NCI-H2107 (cell line): ENCODE measurements at regions not wholly inside any gene's neighbourhood (a gene's known extent, or its start where the extent isn't known, plus 50 kb on each side); places are given as distances from the start of the nearest gene placed in this dataset.

Experiments used
- DNase-seq: peaks from one replicate; lab custom pipeline; 2025; lab: John Stamatoyannopoulos, UW

DNA sequence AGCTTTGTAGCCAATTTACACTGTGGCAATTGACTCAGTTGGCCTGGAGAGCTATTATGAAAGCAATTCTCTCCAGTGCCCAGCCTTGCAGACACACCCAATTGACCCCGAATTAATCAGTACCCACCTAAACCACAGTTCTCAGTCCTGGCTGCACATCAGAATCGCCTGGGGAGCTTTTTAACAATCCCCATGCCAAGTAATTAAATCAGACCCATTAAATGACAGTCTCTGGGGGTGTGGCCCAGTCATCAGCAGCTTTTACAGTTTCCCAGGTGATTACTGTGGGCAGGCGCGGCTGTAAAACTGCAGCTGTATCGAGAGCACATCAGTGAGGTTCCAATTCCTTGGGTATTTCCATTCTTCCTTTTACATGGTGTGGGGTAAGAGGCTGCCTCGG is 460.9 kb upstream of the FAT1 start:
- DNase-seq: no peak

DNA sequence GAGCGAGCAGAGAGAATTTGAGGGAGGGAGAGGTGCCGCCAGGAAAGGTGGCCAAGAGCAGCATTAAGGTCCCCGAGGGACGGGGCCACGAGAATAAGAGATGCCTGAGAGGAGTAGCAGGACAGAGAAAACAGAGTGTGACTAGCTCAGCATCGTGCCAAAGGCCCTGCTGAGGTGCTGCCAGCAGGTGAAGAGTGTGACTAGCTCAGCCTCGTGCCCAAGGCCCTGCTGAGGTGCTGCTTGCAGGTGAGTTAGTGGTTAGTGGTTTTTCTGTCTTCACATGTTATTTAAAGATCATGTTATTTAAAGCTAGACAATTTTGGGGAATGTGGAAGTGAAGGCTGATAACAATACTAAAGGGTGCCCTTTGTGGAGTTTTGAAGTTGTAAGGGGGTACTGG is 464.5 kb upstream of the FAT1 start:
- DNase-seq: no peak

DNA sequence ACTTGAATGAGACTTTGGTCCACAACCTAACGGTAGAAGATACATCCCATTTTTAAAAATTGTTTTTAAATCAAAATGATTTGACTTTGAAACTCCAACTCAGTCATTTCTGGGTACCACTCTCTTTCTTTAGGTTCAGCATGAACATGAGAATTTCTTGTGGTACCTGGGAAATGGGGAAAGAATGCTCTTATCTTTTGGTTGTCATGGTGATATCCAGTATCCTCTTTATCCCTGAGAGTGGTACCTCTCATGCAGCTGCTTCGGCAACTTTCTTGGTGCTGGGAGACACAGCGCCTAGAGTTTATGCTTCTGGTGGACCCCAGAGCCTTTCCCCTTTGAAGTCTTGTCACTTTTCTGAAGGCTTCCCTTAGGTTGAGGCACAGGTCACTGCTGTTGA is 465.1 kb upstream of the FAT1 start:
- DNase-seq: no peak

DNA sequence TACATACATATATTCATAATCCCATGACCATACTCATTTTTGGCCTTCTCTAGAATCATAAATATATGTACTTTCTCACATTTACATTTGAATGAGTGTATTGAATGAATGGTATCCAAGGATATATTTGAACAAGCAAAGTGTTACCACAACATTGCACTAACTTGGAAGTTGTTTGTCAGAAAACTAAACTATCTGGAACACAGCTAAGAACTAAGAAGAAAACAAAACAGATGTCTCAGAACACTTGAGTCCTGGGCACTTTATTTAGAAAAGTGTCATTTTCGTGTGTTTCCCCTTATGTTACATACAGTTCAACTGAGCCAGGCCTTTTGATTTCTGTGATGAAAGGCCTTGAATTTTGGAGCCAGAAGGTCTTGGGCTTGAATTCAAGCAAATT is 466.7 kb upstream of the FAT1 start:
- no peak for DNase-seq

DNA sequence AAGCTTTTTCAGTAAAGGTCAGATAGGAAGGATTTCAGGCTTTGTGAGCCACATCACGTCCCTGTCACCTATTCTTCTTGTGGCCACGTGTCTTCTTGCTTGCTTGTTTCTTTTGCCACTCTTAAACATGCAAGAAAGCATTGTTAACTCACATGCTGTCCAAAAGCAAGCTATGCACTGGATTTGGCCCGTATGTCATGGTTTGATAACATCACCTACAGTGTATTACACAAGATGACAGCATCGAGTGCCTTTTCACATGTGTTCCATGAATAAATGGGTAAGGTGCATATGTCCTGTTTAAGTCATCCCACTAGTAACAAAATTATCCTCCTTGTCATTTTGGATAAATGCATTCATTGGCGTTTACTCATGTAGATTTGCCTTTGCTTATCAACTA is 468.0 kb upstream of the FAT1 start:
- DNase-seq: no peak

DNA sequence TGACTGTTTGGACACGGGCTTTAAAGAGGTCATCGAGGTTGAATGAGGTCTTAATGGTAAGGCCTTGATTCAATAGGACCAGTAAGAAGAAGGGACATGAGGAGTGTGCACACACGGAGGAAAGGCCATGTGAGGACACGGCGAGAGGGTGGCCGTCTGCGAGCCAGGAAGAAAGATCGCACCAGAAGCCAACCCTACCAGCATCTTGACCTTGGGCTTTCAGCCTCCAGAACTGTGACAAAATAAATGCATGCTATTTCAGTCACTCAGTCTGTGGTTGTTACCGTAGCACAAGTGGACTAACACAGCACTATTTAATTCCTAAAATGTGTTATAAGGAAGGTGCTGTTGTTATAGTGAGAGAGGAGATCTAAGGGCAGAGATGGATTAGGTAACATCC is 468.6 kb upstream of the FAT1 start:
- DNase-seq: no peak

DNA sequence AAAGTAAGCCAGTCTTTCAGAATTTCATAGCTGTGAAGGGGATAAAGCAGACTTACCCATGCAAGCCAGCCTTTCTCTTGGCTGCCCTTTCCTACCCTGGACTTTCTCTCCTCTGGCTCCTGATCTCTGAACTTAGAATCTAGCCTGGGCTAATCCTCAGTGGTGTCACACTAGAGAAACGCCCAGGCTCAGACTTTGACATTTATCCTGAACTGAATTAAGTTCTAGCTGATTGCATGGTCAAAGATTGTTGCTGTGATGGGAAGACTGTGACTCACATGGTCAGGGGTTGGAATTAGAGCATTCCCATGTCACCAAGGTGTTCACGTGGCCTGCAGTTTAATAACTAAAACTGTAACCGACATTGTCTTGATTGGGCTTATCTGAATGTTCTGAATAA is 469.5 kb upstream of the FAT1 start:
- DNase-seq: no peak

DNA sequence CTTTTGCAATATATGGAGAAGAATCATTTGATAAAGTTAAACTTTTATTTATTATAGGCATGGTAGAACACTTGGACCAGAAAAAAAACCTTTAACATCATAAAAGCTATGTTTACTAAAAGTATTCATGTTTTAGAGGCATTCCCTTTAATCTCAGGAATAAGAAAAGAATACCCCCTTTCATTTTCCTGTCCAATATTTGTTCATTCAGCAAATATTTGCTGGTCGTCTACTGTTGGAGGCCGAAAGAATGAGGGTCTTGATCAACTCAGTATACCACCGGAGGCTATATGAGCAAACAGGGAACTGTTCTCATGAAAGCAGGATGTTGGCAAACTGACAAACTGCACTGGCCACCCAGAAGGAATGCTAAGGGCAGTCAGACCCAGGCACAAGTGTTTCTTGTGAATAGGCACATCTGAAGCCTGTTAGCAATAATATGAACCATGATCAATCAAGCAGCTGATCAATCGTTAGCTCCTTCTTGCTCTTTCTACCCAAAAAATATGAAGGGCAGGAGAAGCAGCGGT is 480.8 kb upstream of the FAT1 start:
- no peak for DNase-seq

DNA sequence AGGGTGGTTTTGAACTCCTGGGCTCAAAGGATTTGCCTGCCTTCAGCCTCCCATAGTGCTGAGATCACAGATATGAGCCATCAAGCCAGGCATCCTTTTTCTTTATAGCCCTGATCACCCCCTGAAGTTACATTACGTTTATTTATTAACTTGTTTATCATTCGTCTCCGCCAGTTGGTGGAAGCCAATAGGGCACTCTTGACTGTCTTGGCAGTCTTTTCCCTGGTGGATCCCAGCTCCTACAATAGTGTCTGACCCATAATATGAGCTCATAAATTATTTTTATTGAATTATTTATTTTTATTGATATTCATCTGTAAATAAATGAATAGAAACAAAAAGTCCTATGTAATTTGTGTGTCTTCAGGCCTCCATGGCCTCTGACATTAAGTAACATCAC is 484.3 kb upstream of the FAT1 start:
- DNase-seq: no peak

DNA sequence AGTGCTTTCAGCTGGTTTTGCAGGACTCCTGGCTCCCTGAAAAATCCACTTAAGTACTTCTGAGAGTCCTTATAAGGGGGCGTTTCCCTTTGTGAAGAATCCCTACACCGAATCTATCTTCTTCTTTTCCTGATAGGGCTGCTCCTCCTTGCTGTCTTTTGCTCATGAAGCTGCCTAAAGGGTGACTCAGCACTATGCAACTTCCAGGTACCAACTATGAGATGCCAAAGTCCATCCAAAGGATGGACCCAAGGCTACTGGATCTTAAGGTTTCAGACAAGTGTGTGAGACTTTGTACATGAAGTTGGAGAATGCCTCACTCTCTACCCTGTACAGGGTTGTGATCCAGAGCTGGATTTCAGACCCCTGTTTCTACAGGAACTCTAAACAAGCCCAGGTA is 485.0 kb upstream of the FAT1 start:
- DNase-seq: no peak

DNA sequence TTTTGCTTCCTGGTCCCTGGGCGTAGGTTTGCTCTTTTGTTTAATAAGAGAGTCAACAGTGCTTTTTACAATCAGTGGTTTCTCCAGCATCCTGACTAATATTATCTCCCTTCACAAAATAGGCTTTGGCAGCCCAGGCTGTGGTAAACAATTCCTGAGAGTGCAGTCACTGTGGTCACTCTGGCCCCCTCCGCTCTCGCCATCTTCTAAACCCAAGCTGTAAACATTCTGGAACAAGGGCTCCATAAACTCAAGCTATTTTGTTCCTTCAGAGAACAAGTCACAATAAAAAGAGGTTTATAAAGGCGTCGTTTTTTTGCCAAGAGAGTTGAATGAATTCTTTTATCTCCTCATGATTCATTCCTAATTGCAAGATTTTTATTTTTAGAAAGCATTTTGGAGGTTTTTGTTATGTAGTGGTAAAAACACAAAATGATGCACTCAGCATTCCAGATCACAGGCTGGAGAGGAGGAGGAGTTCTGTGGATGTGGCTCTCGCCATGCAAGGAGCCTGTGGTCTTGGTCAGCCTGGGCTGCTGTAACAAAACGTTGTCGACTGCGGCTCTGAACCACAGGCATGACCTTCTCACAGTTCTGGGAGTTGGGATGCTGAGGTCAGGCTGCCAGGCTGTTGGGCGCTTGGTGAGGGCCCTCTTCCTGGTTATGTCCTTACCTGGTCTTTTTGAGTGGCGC is 486.4 kb upstream of the FAT1 start:
- no peak for DNase-seq

DNA sequence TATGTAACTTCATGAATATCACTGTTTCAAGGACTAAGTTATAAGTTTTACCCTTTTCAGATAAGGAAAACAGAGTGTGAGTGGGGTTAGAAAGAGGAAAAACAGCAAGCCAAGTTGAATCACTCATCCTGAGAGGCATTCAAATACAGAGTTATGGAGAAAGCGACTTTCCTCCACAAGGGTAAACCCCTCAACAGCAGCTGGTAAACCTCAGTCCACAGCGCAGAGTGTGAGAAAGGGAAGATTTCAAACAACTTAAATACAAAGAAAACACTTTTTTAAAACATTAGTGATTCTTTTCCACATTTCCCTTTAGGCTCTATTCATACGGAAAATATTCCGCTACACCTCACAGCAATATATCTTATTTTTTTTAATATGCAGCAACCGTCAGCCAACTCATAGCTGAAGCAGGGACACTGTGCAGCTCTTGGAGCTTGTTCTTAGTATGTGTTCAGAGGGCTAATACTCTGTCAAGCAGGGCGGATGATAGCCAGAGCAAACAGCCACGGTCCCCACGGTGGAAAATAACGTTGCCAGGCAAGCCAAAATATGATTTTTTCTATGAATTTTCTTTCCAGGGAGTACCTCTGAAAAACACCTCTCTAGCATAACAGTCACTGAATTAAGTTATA is 488.9 kb upstream of the FAT1 start:
- DNase-seq: no peak

DNA sequence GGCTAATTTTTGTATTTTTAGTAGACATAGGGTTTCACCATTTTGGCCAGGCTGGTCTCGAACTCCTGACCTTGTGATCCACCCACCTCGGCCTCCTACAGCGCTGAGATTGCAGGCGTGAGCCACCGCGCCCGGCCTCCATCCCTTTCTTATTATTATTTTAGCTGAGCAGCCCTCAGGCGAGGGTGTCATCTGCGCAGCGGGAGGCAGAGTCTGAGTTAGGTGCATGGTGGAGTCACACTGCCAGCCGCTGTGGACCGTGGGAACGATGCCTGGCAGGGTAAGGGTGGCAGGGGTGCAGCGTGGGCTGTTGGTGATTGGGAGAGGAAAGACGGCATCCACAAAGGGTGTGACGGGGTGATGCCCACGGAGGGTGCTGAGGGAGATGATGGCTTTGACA is 491.8 kb upstream of the FAT1 start:
- DNase-seq: no peak

DNA sequence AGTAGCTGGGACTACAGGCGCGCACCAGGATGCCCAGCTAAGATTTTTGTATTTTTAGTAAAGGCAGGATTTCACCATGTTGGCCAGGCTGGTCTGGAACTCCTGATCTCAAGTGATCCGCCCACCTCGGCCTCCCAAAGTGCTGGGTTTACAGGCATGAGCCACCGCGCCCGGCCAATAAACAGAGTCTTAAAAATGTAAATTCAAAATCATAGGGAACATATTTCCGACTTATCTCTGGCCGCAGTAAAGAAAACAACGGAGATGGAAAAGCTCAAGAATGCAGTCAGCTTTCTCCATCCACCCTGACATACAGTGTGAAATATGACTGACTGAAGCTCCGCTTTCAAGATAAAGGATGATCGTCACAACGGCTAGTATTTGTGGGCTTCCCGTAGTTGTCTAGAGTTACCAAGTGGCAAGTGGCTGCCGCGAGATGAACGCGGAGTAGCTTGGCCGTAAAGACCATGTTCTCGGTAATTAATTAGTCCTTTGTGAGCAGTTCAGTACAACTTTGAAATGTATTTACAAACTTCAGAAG is 495.1 kb upstream of the FAT1 start:
- DNase-seq: no peak

DNA sequence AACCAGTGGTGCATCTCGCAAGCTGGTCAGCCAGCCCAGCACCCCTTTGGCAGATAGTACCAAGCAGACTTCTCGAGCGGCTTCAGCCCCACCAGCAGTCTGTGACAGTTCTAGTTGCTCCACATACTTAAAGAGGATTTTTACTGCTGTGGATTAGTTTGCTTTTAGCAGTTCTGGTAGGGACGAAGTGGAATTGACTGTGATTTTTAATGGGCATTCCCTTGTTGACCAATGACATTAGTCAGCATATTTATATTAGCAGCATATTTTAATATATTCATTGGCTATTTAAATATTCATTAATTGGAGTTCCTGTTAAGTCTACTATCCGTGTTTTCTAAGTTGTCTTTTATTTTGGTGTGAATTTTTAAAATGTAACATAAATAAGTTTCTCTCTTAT is 500.9 kb upstream of the FAT1 start:
- no peak for DNase-seq

DNA sequence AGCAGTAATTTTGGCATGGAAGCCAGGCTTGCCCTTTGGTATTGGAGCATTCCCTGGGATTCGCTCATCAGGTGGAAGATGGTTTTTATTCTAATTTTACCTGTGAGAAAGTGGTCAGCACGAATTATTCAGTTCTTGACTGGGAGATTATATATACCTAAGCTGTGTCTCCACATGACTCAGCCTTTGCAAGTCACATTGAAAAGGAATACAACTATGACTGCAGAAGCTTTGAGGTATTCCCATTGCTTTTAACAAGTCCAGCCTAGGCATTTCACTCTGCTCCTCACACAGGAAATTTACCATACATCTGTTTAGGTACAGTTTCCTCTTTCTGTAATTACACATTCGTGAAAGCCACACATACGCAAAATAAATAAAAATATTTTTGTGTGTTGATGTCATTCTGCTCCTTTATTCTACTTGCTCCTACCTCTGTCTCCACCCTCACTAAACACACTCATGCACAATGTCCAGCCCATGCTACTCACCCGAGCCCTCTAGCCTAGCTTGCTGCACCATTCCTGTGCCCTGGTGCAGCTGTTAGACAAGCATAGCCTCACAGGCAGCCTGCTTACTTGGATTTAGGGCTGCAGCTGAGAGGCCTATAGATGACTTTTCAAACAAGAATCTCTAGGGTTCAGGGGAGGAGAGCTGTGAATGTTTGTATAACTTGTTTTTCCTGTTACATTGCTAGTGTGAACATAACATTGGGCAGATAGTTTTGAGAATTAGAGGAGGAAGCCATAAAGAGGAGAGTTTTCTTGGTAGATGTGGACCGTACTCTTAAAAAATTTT is 504.4 kb upstream of the FAT1 start:
- DNase-seq: no peak

DNA sequence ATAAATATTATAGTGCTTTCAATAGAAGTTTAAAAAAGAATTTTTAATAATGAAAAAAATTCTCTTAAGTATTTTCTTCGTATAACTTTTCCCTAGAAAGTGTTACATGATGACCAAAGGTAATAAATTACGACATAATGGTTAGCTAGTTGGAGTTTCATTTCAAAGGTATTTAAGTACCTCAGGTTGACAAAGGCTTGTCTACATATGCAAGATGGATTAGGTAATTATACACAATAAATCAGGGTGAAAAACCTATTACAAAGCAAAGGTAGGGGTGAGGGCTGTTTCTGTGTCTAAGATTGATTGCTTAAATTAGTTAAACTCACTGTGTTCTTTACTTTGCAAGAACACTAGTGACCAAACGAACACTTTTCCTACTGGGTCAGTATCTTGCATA is 508.5 kb upstream of the FAT1 start:
- no peak for DNase-seq

DNA sequence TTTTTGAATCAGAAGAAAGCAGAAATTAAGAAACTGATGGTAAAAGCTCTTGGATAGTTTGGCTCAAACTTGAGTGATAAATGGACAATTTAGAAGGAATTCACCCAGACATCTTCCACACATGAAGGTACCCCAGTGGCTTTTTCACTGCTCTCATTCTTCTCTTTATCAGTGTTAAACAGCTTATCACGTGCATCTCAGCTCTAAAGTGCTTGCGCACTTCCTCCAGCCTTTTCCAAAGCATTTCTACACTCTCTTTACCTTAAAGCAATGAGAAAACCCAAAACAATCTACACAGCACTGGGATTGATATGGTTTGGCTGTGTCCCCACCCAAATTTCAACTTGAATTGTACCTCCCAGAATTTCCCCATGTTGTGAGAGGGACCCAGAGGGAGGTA is 509.1 kb upstream of the FAT1 start:
- no peak for DNase-seq

DNA sequence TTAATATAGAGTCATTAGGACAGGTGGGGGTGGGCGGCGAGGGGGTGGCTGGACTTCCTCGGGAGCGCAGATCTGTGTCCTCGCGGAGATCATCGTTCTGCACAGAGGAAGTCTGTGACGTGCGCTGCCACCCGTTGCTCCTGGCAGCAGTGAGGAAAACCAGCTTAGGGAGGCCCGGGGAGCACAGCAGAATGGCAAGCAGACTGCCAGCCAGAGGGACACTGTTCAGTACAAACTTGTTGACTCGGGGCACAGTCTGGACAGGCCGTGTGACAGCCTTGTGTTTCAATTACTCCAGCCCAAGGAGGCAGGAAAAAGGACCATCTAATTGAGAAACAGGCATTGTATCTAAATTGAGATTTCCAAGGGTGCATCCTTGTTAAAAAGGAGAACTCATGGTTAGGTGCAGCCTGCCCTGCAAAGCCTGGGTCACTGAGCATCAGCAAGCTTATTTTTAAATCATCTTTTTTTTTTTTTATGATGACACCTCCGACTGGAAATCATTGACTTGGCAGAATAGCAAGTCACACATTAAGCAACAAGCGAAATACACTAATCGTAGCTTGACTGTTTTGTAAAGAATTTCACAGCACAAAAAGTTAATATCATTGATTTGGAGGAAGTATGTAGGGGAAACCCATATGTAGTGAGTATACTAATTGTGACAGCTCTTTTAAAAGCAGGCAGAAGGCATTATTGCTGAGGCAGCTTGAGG is 512.0 kb upstream of the FAT1 start:
- DNase-seq: no peak

DNA sequence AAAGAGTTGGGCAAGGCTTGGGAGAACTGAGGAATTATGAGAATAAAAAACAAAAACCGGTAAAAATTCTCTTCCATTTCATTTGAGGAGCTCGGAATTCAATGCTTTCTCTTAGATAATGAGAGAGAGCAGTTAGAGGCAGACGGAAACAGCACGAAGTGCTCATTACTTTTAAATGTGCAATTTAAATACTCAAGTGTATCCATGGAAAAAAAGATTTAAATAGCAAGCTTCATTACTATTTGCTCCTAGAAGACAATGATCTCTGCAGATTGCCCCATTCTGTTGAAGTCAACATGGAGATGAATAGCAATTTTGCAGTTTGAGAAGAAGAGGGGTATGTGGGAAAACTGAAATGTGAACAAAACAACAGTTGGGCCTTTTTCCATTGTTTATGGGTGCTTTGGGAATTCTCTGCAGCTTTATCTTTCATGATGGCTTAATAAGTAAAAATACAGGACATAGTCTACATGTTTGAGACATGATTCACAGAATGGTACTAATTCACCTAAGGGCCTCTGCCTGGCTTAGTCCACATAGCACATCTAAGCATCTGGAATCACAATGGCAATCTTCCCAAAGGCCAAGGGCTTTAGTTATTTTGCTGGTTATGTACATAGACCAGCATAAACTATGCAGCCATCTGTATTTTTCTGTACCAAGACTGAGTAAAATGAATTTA is 512.7 kb upstream of the FAT1 start:
- no peak for DNase-seq

DNA sequence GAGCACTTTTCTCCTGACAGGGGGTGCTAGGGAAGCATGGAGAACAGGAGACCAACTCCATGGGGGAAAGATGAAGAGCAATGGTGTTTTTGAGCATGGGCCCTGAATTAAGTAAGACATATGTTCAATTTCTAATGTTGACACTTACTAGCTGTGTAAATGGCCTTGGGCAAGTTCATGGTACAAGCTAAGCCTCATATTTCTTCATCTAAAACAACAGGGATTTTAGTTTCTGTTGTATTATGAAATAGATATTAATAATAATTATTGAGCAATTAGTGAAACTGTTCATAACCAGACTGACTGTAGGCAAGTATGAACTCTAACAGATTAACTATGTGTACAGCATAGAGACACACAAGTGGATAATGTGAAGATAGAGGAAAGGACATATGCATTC is 515.0 kb upstream of the FAT1 start:
- DNase-seq: no peak

DNA sequence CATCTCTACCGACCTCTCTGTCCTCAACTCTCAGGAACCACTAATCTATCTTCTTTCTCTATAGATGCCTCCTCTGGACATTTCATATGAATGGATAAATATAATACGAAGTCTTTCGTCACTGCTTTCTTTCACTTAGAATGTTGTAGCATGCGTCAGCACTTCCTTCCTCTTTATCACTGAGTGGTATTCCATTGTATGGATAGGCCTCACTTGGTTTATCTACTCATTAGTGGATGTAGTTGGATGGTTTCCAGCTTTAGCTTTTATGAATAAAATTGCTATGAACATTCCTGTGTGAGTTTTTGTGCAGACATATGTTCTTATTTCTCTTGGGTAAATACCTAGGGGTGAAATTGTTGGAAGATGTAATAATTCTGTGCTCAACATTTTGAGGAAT is 528.2 kb upstream of the FAT1 start:
- DNase-seq: no peak
